NCI-H2196 (cell line): ENCODE measurements at regions not wholly inside any gene's neighbourhood (a gene's known extent, or its start where the extent isn't known, plus 50 kb on each side); places are given as distances from the start of the nearest gene placed in this dataset.

Source experiments
- DNase-seq: peaks from one replicate; lab custom pipeline; 2025; ENCODE audit not compliant: unreplicated experiment; lab: John Stamatoyannopoulos, UW

- DNase-seq: no peak
Observed at GRCh38 chr12:77578466-77579220, 252.1 kb upstream of the NAV3 start.

DNA sequence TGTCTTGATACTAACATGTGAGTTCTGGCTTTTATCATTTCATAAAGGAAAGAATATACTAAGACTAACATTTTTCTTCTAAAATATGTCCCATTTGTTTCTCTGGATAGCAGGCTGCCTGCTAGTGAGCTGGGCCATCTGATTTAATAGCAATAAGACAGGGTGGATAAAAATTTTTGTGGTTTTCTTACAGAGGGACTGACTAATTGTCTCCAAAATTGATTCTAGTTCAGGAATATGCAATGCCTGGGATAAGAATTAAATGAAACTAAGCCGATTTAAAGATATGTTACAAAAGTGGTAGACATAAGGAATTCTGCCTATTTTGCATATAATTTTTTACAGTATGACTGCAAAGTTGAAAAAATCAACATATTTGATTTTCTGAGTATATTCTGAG, 252.9 kb upstream of the NAV3 start:
- no peak for DNase-seq

DNA sequence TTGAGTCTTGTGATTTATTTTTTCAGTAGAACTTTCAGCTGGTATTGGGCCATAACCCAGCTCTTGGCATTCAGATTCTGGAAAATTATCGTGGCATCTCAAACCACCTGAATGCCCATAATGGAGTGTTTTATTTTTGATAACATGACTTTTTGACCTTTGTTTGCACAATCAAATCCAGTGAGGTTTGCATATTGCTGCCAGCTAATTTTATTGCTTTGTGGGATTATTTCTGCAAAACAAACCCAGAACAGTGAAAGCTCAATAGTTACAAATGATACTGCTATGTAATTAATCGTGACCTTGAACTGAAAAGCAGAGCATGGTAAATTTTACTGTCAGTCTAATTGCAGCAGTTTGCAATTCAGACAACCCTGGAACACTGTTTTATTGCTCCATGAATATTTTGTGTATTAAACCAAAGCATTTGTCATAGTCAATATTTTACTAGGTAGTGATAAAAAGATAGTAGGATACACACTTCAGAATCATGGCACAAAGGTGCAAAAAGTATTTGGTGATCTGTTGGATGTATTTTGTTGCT, 255.2 kb upstream of the NAV3 start:
- DNase-seq: no peak

DNA sequence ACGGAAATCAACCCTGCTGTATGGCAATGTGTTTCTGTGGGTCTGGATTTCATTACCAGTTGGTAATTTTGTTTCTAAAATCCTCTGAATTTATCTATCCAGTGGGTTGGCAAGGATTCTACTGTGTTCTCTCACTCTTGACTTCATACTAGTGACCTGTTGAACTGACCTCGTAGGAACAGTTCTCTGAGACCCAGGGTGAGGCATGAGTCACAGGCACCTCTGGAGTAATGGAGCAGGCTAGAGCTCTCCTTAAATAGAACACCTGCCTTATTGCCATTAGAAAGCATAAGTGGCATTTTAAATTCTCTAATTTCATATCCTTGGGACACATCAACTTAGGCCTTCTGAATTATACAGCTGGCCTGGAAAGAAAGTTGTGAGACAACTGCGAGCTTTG, 258.3 kb upstream of the NAV3 start:
- no peak for DNase-seq

GRCh38 chr12:77571768-77572167, 258.9 kb upstream of the NAV3 start:
- no peak for DNase-seq

DNA sequence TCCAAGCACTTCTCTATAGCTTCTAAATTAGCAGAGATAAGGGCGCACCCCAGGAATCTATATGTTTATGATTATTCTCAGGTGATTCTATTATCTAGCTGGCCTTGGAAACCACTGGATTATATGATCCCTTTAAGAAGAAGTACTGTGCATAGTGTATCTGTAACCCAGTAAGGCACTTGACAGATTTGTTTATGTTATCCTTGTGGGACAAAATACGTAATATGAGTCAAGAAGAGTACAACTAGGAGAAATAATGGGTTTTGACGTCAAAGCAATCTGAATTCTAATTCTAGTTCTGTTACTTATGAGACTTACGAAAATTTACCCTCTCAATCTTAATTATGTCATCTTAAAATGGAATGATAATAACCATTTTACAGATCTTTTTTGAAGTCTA, 259.6 kb upstream of the NAV3 start:
- no peak for DNase-seq

GRCh38 chr12:77569876-77570275, 260.8 kb upstream of the NAV3 start:
- DNase-seq: no peak

DNA sequence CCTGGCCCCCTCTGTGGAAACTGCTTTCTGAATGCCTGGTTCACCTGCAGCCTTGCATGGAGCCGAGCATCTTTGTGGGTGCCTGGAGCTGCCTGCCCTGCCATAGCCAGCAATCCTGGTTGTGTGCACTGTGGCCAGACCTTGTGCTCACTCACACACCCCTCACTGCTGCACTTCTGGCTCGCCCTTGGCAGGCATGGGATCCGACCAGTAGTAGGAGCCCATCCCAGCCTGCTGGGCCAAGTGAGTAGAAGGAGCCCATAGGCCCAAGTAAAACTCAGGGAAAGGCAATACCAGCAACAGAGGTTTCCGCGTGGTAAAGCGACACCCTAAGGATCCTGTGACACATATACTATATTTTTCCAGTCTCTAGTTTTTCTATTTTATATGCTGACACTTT, 270.0 kb upstream of the NAV3 start:
- no peak for DNase-seq

- DNase-seq: no peak
Observed at GRCh38 chr12:77559400-77560074, 271.2 kb upstream of the NAV3 start.

DNA sequence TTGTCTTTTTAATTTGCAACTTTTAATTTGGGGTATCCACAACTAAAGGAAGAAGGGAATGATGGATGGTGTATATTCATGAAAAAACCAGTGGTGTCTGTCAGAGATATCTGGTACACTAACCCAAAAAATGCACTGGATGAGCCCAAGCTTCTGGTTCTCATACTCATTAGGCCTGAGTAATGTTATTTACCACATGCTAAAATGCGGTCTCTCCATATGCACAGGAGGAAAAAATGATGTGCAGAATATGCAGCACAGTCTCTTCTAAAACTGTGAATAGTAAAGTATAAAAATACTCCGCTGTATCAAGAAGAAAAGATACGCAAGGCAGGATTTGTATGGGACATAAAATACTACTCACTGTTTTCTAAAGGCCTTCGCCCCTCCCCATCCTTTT, 275.6 kb upstream of the NAV3 start:
- DNase-seq: no peak

DNA sequence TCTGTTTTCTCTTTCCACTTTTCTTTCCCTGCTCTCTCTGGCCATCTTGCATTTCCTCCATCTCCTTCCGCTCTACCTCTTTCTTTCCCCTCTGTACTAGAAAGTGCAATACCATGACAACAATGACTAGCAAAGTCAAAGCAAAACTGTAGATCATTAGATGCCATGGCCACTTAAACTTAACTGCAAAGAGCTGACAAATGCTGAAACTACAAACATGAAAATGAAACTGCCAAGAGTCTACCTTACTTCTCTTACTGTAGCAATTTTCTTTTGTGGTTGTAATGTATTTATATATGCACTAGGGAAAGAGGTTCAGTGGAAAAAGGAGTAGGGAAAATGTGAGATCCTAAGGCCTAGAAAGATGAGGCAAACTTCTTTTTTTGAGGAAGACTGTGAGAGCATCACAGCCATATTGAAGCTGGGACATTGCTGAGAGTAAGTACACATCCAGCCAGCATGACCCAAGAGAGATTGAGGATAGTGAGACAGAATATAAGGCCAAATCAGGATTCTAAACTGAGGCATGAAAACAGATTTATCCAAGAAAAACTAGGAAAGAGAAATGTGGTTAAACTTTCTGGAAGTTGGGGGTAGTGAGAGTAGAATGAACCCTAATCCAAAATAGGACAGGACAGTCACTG, 276.6 kb upstream of the NAV3 start:
- DNase-seq: no peak

GRCh38 chr12:77549383-77550128, 281.1 kb upstream of the NAV3 start:
- DNase-seq: no peak

GRCh38 chr12:77548797-77549196, 281.9 kb upstream of the NAV3 start:
- DNase-seq: no peak

DNA sequence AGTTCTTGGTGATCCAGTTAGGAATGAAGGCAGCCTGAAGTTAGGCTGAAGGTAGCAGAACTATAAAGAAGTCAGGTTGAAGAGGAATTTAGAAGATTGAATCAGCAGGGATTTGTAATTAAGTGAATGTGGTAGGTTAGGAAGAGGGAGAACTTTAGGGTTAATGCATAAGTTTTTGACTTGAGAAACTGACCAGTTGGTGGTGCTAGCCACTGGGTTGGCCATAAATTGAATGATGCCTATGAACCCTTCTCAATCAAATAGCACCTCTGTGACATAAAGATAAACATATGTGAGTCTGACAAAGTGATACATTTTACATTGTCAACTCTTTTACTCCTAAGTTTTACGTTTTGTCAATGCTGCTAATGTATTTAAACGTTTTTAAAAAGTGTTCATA, 290.6 kb upstream of the NAV3 start:
- no peak for DNase-seq

DNA sequence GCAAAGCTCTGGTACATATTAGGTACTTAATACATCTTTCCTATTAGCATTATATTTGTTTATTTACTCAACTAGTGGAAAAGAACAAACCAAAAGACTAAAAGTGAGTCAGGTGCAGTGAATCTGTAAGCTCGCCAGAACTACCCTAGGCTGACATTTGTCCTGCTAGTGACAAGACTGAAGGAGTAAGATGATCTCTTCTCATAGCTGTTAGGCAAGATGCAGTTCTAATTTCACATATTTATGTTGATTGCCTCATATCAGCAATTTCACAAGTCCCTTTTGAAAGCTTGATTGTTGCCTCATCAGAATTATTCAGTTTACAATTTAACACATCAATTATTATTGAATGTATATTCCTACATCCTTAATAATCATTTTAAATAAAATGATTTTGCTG, 293.0 kb upstream of the NAV3 start:
- DNase-seq: no peak

GRCh38 chr12:77535734-77536133, 295.0 kb upstream of the NAV3 start:
- no peak for DNase-seq

DNA sequence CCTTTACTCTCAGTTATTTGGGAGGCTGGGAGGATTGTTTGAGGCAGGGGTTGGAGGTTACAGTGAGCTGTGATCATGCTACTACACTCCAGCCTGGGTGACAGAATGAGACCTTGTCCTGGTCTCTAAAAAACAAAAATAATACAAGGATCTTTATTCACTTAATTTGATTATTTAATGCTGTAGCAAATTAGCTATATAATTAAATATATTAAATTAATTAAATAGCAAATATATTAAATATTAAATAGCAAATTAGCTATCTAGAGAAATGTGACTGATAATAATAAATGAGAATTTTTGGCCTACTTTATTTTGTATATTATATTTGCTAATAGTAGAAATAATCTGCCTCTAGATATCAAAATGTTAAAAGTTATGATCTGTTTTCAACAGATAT, 298.8 kb upstream of the NAV3 start:
- DNase-seq: no peak

- DNase-seq: no peak
Observed at GRCh38 chr12:77522247-77522646, 308.4 kb upstream of the NAV3 start.

DNA sequence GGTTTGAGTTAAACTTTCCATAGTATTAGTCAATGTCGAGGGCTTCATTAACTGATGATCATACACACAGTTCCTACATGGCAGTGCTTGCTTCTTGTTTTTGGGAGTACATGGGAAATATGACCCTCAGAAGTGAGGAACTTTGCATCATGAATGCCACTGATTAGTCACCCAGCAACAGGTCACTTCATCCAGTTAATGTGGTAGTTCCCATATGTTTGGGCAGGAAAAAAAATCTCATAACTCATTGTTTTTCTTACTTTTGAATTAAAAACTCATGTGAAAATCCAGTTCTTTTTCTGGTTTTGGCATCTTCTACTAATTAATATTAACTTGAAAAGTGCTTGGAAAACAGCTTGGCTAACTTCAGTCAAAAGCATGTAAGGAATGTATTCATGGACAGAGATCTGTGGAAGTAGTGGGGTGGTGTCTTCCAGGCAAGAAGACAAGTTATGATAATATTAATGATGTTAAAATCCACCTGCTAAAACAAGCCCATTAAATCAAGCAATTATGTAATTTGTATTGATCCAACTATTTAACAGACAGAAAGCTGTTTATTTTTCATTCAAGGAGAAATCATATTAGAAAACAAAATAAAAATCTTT, 309.1 kb upstream of the NAV3 start:
- no peak for DNase-seq

DNA sequence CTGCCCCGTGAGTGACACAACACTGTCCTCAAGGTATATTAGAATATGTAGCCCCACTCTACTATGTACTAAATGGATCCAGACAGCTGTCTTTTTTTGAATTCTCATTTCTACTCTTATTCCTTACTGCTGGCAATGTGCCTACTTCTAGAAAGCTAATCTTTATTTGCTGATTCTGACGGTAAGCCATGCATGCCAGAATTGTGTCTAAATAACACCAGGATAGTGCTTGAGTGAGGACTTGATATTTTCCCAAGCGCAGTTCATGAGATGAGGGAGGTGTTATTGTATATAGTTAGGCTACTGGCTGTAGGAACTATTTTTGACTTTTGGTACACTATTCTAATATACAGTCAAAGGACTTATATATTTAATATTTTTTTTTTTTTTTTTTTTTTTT, 316.2 kb upstream of the NAV3 start:
- no peak for DNase-seq

GRCh38 chr12:77510985-77511384, 319.7 kb upstream of the NAV3 start:
- no peak for DNase-seq
